ENCODE measurements at regions not wholly inside any gene's neighbourhood (a gene's known extent, or its start where the extent isn't known, plus 50 kb on each side); places are given as distances from the start of the nearest gene placed in this dataset.

DNA sequence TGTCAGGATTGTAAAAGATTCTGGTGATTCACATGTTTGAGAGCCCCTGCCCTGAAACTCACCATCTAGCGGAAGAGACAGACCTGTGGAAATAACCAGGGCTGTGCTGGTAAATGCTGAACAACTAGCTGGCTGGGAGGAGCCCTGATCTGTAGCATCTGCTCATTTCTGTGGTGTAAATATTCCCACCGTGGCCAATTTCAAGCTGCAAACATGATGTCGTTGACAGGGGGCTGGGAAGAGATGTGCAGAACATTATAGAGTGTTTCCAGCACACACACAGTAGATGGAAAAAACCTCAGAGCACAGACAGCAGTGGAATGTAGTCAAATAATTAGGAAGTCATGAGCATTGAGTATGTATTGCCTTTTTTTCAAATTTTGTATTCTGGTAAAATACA lies 138.2 kb downstream of the PHETA1 start:
- H3K27me3 ChIP-seq (ENCODE audit: insufficient read depth, low read length): no peaks in the 10 kb centered on the region
- no peak overlapping the region for H3K9ac ChIP-seq (ENCODE audit: low read depth, low read length)
- H3K27ac ChIP-seq (ENCODE audit: low read depth, low read length): no peak overlapping the region
- H3K4me3 ChIP-seq (ENCODE audit: low read length): no peak overlapping the region
- H3K9me3 ChIP-seq (ENCODE audit: insufficient read depth, low read depth, low read length): no peaks in the 10 kb centered on the region
- H3K36me3 ChIP-seq (ENCODE audit: insufficient read depth, low read length): no peaks in the 10 kb centered on the region
- no peaks in the 10 kb centered on the region for H3K4me1 ChIP-seq (ENCODE audit: insufficient read depth, low read length)
- 85% methylated on average over 3 of the region's 3 CpGs for WGBS

DNA sequence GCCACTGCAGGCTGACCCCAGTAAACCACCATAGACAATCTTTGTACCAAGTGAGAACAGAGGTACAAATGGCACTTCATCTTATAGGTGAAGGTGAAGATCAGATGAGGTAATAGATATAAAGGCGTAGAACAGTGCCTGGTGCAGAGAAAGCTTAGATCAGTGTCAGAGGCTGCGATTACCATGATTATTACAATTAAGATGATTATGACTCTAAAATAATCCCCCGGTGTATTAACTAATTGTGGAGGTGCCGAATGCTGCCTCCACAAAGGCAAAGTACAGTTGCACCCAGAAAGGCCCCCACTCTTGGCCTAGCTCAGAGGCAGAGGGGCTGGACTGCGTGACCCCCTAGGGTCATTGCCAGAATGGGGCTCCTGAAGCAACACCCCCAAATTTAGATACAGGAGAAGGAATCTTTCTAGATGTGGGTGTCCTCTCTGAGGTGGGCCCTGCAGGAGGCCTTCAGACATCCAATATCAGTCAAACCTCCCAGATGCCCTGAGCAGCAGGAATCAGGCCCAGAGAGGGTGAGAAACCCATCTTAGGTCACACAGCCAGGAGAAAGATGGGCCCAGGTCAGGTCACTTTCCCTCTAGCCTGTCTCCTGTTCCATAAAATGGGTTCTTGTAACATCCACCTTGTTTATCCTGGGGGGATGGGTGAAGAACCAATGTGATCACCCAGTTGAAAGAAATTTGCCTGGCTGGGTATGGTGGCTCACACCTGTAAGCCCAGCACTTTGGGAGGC lies 139.8 kb downstream of the PHETA1 start:
- WGBS: 85% methylated on average over 5 of the region's 5 CpGs

DNA sequence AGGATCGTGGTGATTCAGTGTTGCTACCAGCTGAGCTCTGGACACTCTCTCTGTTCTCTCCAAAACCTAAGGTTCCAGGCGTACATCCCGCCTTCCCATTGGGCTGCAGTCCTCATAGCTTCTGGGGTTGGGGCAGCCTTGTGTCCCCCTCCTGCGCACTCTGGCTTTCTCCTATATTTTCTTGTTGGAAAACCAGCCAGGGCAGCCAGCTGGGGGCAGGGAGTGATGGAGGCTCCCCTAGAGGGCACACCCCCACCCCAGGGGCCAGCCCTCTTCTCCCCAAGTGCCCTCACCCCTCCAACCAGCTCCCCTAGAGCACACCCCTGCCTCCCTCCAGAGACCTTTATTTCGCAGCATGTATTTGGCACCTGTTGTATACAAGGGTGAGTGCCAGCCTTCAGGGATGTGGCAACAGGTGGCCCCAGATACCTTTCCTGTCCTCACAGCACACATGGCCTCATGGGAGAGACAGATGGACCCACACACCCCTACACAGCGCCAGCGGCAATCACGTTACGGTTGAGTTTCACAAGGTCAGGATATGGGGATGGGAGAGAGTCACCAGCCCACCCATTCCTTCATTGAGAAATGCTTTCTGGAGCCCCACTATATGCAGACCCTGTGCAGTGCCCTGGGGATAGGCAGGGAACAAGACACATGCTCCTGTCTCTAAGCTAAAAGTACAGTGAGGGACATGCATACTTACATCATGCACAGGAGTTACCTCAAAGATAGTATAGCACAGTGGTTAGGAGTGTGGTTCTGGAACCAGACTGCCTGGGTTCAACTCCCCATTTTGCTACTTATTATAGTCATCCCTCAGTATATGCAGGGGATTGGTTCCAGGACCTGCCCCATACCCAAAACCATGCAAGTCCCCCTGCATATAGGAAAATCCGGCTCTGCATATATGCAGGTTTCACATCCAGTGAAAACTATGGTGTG lies 141.1 kb downstream of the PHETA1 start:
- no peaks in the 10 kb centered on the region for H3K9me3 ChIP-seq (ENCODE audit: insufficient read depth, low read depth, low read length)
- no peaks in the 10 kb centered on the region for H3K4me1 ChIP-seq (ENCODE audit: insufficient read depth, low read length)
- H3K4me3 ChIP-seq (ENCODE audit: low read length): no peak overlapping the region
- 94% methylated on average over 10 of the region's 10 CpGs for WGBS
- H3K9ac ChIP-seq (ENCODE audit: low read depth, low read length): no peak overlapping the region
- no peaks in the 10 kb centered on the region for H3K36me3 ChIP-seq (ENCODE audit: insufficient read depth, low read length)
- no peak overlapping the region for H3K27ac ChIP-seq (ENCODE audit: low read depth, low read length)
- H3K27me3 ChIP-seq (ENCODE audit: insufficient read depth, low read length): no peaks in the 10 kb centered on the region

More for the DNA sequence above, 139.8 kb downstream of the PHETA1 start:
- no peaks in the 10 kb centered on the region for H3K9me3 ChIP-seq (ENCODE audit: insufficient read depth, low read depth, low read length)
- no peak overlapping the region for H3K4me3 ChIP-seq (ENCODE audit: low read length)
- H3K4me1 ChIP-seq (ENCODE audit: insufficient read depth, low read length): no peaks in the 10 kb centered on the region
- H3K36me3 ChIP-seq (ENCODE audit: insufficient read depth, low read length): no peaks in the 10 kb centered on the region
- H3K27ac ChIP-seq (ENCODE audit: low read depth, low read length): no peak overlapping the region
- no peak overlapping the region for H3K9ac ChIP-seq (ENCODE audit: low read depth, low read length)
- H3K27me3 ChIP-seq (ENCODE audit: insufficient read depth, low read length): no peaks in the 10 kb centered on the region

DNA sequence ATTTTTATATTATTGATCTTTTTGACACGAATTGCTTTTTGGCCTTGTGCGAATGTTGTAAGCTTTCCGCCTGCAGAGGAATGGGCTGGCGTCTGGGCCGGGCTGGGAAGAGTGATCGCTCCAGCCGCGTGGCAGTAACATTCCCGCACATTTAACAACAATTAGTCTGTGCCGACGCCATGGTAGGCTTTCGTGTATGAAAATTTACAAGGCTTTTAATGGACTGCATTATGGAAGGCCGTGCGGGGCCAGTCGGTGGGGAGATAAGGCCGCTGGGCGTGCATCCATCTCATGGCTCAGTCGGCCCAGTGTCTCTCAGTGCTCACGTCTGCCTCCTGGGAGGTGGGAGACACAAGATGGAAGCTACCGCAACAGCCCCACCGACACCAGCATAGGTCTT lies 142.2 kb downstream of the PHETA1 start:
- Histone ChIP-seq H3K27me3 (ENCODE audit: insufficient read depth, low read length) (no peaks in the 10 kb centered on the region), H3K36me3 (ENCODE audit: insufficient read depth, low read length) (no peaks in the 10 kb centered on the region), H3K4me3 (ENCODE audit: low read length) (no peak overlapping the region), H3K9me3 (ENCODE audit: insufficient read depth, low read depth, low read length) (no peaks in the 10 kb centered on the region), H3K9ac (ENCODE audit: low read depth, low read length) (no peak overlapping the region), H3K4me1 (ENCODE audit: insufficient read depth, low read length) (peaks cover 5% of the 10 kb centered on the region; the same call in 1 of the 2 replicates), H3K27ac (ENCODE audit: low read depth, low read length) (no peak overlapping the region)
- 95% methylated on average over 21 of the region's 21 CpGs for WGBS

DNA sequence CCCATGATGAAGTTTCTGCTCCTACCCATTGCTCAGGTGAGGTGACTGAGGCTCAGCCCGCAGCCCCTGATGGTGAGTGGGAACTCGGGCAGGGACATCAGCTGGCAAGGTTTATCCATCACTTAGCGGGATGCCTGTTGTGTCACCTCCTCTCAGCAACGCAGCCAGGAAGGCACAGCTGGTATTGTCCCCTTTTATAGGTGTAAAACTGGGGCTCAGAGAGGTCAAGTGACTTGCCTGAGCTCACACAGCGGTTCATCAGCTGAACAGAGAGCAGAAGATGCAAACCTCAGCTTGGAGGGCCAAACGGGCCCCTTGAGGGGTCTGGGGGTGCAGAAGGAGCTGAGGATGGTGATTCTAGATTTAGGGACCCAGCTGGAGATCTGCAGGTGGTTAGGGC lies 143.6 kb downstream of the PHETA1 start:
- Histone ChIP-seq H3K36me3 (ENCODE audit: insufficient read depth, low read length) (no peaks in the 10 kb centered on the region), H3K9me3 (ENCODE audit: insufficient read depth, low read depth, low read length) (no peaks in the 10 kb centered on the region), H3K9ac (ENCODE audit: low read depth, low read length) (no peak overlapping the region), H3K27ac (ENCODE audit: low read depth, low read length) (no peak overlapping the region), H3K27me3 (ENCODE audit: insufficient read depth, low read length) (no peaks in the 10 kb centered on the region), H3K4me3 (ENCODE audit: low read length) (no peak overlapping the region), H3K4me1 (ENCODE audit: insufficient read depth, low read length) (peaks cover 11% of the 10 kb centered on the region)
- WGBS: 93% methylated on average over 6 of the region's 6 CpGs

DNA sequence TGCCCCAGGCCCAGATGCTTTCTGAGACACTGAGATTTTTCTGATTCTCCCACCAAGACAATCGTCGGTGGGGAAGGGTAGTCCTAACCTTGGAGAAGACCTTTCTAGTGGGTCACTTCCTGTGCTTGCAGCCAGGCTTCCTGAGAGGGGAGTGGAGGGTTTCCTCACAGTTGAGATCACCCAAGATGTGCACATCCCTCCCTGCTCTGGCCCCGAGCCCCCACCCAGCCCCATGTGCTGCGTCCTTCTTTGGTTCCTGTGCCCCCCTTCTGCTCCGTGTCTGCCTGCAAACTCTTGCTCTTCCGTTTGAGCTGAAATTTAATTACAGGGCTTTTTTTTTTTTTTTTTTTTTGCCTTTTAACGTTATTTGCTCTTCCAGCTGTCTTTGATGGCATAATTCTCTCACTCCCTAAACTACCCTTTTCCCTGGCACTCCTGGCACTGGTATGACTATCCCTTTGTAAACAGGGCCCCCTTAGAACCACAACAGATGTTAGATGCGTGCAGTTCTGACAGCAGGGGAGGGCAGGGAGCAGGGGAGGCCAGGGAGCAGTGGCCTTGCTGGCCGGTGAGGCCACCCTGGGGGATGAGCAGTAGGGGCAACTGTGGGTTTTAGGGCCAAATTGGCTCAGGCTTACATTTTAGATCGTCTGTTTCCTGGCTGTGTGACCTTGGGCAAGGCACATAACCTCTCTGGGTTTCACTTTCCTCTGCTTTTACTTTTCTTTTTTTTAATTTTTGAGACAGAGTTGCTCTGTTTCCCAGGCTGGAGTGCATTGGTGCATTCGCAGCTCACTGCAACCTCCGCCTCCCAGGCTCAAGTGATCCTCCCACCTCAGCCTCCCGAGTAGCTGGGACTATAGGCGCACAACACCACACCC lies 144.5 kb downstream of the PHETA1 start:
- Histone ChIP-seq H3K4me3 (ENCODE audit: low read length) (no peak overlapping the region), H3K27me3 (ENCODE audit: insufficient read depth, low read length) (no peaks in the 10 kb centered on the region), H3K4me1 (ENCODE audit: insufficient read depth, low read length) (peaks cover 11% of the 10 kb centered on the region), H3K27ac (ENCODE audit: low read depth, low read length) (no peak overlapping the region), H3K9ac (ENCODE audit: low read depth, low read length) (no peak overlapping the region), H3K9me3 (ENCODE audit: insufficient read depth, low read depth, low read length) (no peaks in the 10 kb centered on the region), H3K36me3 (ENCODE audit: insufficient read depth, low read length) (no peaks in the 10 kb centered on the region)
- 89% methylated on average over 13 of the region's 14 CpGs for WGBS

DNA sequence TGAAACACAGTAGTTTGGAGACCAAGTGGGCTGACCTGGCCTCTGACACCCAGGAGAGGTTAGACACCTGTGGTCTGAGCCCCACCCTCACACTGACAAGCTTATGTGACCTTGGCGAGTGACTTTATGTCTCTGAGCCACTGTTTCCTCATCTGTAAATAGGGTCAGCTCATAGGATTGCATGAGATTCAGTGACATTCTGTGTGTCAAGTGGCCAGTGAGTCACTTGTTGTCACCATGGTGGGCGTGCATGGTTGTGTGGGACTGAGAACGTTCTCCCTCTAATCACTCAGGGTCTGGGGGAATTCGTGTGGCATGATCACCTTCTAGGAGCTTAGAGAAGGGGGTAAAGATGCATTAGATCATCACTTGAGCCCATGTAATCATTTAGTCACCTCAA lies 146.4 kb downstream of the PHETA1 start:
- H3K27ac ChIP-seq (ENCODE audit: low read depth, low read length): no peak overlapping the region
- H3K9me3 ChIP-seq (ENCODE audit: insufficient read depth, low read depth, low read length): no peaks in the 10 kb centered on the region
- 87% methylated on average over 3 of the region's 4 CpGs for WGBS
- H3K27me3 ChIP-seq (ENCODE audit: insufficient read depth, low read length): no peaks in the 10 kb centered on the region
- no peak overlapping the region for H3K4me3 ChIP-seq (ENCODE audit: low read length)
- H3K4me1 ChIP-seq (ENCODE audit: insufficient read depth, low read length): peaks cover 11% of the 10 kb centered on the region
- H3K9ac ChIP-seq (ENCODE audit: low read depth, low read length): no peak overlapping the region
- H3K36me3 ChIP-seq (ENCODE audit: insufficient read depth, low read length): no peaks in the 10 kb centered on the region

DNA sequence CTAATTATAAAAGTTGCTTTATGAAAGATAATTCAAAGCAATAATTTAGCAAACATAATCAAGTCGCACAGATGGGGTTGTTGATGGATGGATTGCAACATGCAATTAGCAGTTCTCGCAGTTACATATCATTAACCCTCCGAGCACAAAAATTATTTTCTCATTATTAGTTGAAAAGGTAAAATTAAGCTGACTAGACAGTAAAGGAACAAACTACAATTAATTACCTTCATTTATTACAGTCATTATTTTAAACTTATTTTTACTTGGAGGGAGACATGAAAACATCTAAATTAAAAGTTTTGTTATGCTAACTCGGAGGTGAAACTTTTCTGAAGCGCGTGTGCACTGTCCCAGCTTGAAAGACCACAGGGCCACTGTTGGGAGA lies 146.9 kb downstream of the PHETA1 start:
- Histone ChIP-seq H3K27me3 (ENCODE audit: insufficient read depth, low read length) (no peaks in the 10 kb centered on the region), H3K27ac (ENCODE audit: low read depth, low read length) (no peak overlapping the region)
- WGBS: 94% methylated on average over 3 of the region's 6 CpGs

DNA sequence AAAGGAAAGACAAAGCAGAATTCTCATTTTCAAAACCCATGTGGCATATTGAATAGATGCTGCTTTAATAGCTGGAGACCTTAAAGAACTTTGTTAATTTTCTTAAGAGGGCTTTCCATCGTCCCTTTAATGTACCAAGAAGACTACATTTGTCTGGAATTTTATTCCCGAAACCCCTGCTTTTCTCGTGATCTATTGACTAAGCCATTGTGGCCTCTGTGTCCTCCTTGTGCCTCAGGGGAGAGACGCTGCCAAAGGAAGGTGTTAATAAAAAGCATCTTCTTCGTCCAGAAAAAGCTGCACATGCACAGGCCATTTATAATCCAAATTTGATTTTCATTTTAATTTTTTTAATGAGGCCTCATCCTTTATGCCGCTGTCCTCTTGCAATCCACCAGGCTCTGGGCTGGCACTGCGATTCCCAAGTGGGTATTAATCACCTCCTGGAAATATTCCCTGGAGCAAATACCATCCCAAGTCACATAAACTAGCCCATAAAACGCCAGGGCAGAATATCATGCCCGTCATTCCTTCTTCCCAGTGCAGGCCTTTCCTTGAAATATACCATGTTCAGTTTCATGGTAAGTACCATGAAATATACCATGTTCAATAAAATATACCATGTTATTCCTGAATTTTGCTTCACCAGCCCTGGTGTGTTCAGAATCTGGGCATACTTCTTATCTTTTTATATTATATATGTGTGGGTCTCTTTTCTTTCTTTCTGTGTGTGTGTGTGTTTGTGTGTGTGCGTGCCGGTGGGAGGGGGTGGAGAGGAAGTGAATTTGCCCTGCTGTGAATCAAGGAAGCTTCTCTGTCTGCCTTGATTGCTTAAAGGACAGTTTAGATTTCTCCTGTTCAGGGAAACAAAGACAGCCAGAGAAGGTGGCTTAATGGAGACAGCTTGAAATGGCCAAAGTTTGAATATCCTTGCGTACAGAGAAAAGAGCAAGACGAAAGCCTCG lies 147.6 kb downstream of the PHETA1 start:
- no peak overlapping the region for H3K4me3 ChIP-seq (ENCODE audit: low read length)
- no peaks in the 10 kb centered on the region for H3K36me3 ChIP-seq (ENCODE audit: insufficient read depth, low read length)
- H3K9ac ChIP-seq (ENCODE audit: low read depth, low read length): no peak overlapping the region
- WGBS: 85% methylated on average over 13 of the region's 14 CpGs
- H3K27me3 ChIP-seq (ENCODE audit: insufficient read depth, low read length): no peaks in the 10 kb centered on the region
- H3K27ac ChIP-seq (ENCODE audit: low read depth, low read length): no peak overlapping the region
- no peaks in the 10 kb centered on the region for H3K9me3 ChIP-seq (ENCODE audit: insufficient read depth, low read depth, low read length)
- H3K4me1 ChIP-seq (ENCODE audit: insufficient read depth, low read length): peaks cover 11% of the 10 kb centered on the region

More for the DNA sequence above, 146.9 kb downstream of the PHETA1 start:
- H3K4me1 ChIP-seq (ENCODE audit: insufficient read depth, low read length): peaks cover 11% of the 10 kb centered on the region
- H3K9ac ChIP-seq (ENCODE audit: low read depth, low read length): no peak overlapping the region
- H3K36me3 ChIP-seq (ENCODE audit: insufficient read depth, low read length): no peaks in the 10 kb centered on the region
- no peaks in the 10 kb centered on the region for H3K9me3 ChIP-seq (ENCODE audit: insufficient read depth, low read depth, low read length)
- H3K4me3 ChIP-seq (ENCODE audit: low read length): no peak overlapping the region

DNA sequence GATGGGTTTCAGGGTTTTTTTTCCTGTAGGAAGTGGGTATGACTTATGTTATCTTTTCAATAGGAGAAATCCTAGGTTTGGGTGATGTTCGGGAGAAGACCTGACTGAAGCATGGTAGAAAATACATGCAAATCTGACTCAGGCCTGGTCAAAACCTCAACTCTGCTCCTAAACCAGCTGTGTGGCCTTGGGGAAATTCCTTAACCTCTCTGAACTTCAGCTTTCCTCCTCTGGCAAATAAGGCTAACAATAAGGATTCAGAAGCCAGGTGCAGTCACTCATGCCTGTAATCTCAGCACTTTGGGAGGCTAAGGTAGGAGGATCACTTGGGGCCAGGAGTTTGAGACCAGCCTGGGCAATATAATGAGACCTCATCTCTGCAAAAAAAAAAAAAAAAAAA lies 148.5 kb downstream of the PHETA1 start:
- H3K4me3 ChIP-seq (ENCODE audit: low read length): no peak overlapping the region
- WGBS: 94% methylated on average over 1 of the region's 1 CpG
- H3K36me3 ChIP-seq (ENCODE audit: insufficient read depth, low read length): no peaks in the 10 kb centered on the region
- peaks cover 11% of the 10 kb centered on the region for H3K4me1 ChIP-seq (ENCODE audit: insufficient read depth, low read length)
- no peaks in the 10 kb centered on the region for H3K27me3 ChIP-seq (ENCODE audit: insufficient read depth, low read length)
- no peaks in the 10 kb centered on the region for H3K9me3 ChIP-seq (ENCODE audit: insufficient read depth, low read depth, low read length)
- H3K9ac ChIP-seq (ENCODE audit: low read depth, low read length): no peak overlapping the region
- H3K27ac ChIP-seq (ENCODE audit: low read depth, low read length): no peak overlapping the region
